ENCODE measurements at regions not wholly inside any gene's neighbourhood (a gene's known extent, or its start where the extent isn't known, plus 50 kb on each side); places are given as distances from the start of the nearest gene placed in this dataset.

- TF ChIP-seq CTCF (IDR thresholded peaks at IDR 0.05) (no peak), POLR2A (IDR thresholded peaks at IDR 0.05; ENCODE audit: low read depth) (no peak)
Measured at GRCh38 chr4:42309361-42310260, 87.7 kb upstream of the SHISA3 start.
